MM.1S (cell line): ENCODE measurements at regions not wholly inside any gene's neighbourhood (a gene's known extent, or its start where the extent isn't known, plus 50 kb on each side); places are given as distances from the start of the nearest gene placed in this dataset.

Source experiments
- EZH2 ChIP-seq: fragments of 300-600 bp; sonication (generic); optimal IDR thresholded peaks from 2 replicates; pipeline ENCODE3; 2017; ENCODE audit warnings: low read depth, mild to moderate bottlenecking, antibody characterized with exemption, low read length, mixed read lengths
- EZH2phosphoT487 ChIP-seq: fragments of 300-600 bp; sonication (generic); IDR thresholded peaks from 2 replicates; pipeline ENCODE4 v1.6.1; 2018; ENCODE audit warnings: antibody characterized with exemption, low read length
- TF ChIP-seq, protein P1 (sequence below): fragments of 300-600 bp; sonication (generic); IDR thresholded peaks from 2 replicates; pipeline ENCODE4 v1.5.1; 2016; ENCODE audit warnings: antibody characterized with exemption, low read length, mixed read lengths

DNA sequence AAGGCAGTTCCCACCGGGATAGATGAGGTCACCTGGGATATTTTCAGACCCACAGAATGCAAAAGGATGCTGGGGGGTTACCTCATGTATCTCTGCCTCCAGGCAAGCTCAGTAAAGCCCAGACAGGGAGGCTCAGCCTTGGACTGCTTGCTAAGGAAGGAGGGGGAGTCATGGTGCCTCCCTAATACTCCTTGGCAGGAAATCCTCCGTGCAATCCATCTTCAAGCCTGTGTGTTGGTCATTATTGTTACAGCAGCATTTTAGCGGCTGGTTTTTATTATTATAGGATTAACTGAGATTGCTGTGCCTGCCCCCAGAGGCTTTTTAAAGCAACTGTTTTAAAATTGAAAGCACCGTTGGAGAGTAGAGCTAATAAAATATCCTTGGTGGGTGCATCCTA lies 188.5 kb upstream of the UBL3 start:
- TF ChIP-seq, protein P1, sequence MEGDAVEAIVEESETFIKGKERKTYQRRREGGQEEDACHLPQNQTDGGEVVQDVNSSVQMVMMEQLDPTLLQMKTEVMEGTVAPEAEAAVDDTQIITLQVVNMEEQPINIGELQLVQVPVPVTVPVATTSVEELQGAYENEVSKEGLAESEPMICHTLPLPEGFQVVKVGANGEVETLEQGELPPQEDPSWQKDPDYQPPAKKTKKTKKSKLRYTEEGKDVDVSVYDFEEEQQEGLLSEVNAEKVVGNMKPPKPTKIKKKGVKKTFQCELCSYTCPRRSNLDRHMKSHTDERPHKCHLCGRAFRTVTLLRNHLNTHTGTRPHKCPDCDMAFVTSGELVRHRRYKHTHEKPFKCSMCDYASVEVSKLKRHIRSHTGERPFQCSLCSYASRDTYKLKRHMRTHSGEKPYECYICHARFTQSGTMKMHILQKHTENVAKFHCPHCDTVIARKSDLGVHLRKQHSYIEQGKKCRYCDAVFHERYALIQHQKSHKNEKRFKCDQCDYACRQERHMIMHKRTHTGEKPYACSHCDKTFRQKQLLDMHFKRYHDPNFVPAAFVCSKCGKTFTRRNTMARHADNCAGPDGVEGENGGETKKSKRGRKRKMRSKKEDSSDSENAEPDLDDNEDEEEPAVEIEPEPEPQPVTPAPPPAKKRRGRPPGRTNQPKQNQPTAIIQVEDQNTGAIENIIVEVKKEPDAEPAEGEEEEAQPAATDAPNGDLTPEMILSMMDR: no peak
- TF ChIP-seq EZH2: no peak
- no peak for TF ChIP-seq EZH2phosphoT487
